ENCODE measurements at regions not wholly inside any gene's neighbourhood (a gene's known extent, or its start where the extent isn't known, plus 50 kb on each side); places are given as distances from the start of the nearest gene placed in this dataset.
"Not testable (repeated sequence)": the region's sequence is repeated elsewhere in the genome, so short reads cannot be mapped to it uniquely, and the experiment has no call there.

DNA sequence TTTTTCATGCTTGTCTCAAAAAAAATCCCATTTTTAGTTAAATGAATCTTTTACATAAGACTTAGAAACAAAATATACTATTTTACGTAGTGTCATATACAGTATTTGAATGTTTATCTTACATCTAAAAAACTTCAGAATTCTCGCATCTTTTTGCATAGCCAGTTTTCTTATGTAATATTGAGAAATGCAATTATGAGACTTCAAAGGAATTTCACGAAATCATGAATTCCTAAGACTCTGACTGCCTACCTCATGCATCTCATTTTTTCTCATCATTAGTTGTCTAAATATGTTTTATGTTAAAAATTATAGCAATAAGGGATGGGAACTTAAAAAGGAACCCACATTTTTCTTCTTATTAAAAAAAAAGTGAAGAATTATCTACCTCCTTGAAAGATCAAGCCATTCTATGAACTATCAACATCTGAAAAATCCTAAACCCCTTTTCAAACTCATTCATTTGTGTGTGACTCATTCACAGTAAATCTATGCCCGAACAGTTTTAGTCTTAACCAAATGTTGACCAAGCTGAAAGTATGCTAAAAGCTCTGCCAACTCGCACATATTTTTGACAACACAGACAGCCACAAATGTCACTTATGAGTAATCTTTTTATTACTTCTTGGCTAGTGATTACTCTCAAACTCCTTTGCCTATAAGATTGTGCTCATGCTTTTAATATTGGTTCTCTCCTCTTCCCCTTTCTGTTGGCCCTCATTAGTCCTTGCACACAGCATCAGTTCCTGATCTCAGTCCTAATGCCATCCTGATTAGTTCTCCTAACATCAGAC, 115.9 kb downstream of the DCLK3 start:
- H3K4me3 ChIP-seq = no peak overlapping the region
- intact Hi-C loops (cut with DNase I) = no loop called here
- H3K36me3 ChIP-seq (replicated peaks in 1 of 2) = no peaks in the 10 kb centered on the region
- no peaks in the 10 kb centered on the region for H3K9me3 ChIP-seq (replicated peaks in 1 of 3)
- TF ChIP-seq POLR2A (IDR thresholded peaks at IDR 0.05) = no peak
- TF ChIP-seq, protein P1, sequence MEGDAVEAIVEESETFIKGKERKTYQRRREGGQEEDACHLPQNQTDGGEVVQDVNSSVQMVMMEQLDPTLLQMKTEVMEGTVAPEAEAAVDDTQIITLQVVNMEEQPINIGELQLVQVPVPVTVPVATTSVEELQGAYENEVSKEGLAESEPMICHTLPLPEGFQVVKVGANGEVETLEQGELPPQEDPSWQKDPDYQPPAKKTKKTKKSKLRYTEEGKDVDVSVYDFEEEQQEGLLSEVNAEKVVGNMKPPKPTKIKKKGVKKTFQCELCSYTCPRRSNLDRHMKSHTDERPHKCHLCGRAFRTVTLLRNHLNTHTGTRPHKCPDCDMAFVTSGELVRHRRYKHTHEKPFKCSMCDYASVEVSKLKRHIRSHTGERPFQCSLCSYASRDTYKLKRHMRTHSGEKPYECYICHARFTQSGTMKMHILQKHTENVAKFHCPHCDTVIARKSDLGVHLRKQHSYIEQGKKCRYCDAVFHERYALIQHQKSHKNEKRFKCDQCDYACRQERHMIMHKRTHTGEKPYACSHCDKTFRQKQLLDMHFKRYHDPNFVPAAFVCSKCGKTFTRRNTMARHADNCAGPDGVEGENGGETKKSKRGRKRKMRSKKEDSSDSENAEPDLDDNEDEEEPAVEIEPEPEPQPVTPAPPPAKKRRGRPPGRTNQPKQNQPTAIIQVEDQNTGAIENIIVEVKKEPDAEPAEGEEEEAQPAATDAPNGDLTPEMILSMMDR (IDR thresholded peaks at IDR 0.05) = no peak
- H3K27ac ChIP-seq = no peak overlapping the region
- DNase-seq = no peak
- no peaks in the 10 kb centered on the region for H3K4me1 ChIP-seq (replicated peaks in 1 of 2)
- WGBS, 4 donors = 60 to 68% (median 64%) methylated on average over 5 of the region's 5 CpGs
- H3K27me3 ChIP-seq = peaks cover 6% of the 10 kb centered on the region

DNA sequence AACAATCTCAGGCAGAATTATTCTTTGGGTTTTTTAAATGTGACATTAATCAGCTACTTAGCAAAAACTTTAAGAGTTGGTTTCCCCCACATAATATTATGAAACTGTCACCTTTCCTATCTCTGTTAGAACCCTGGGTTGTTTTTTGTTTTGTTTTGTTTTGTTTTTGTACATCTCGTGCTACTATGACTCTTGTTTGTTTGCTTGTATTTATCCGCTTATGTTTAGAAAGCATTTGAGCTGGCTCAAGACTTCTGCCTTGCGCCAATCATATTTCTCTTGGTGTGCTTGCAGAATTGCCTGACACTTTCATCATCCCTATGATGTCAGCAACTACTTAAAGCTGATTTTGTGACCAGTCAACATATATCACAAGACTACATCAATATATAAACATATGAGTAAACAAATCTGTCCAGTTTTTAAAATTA, 116.9 kb downstream of the DCLK3 start:
- WGBS, 4 donors = 66 to 77% (median 72%) methylated on average over 3 of the region's 3 CpGs
- TF ChIP-seq, protein P1 (IDR thresholded peaks at IDR 0.05) = no peak
- TF ChIP-seq POLR2A (IDR thresholded peaks at IDR 0.05) = no peak
- intact Hi-C loops (cut with DNase I) = no loop called here
- Histone ChIP-seq H3K4me3 (no peak overlapping the region), H3K36me3 (replicated peaks in 1 of 2) (no peaks in the 10 kb centered on the region), H3K4me1 (replicated peaks in 1 of 2) (no peaks in the 10 kb centered on the region), H3K27ac (no peak overlapping the region), H3K27me3 (peaks cover 6% of the 10 kb centered on the region), H3K9me3 (replicated peaks in 1 of 3) (no peaks in the 10 kb centered on the region)
- DNase-seq = no peak

DNA sequence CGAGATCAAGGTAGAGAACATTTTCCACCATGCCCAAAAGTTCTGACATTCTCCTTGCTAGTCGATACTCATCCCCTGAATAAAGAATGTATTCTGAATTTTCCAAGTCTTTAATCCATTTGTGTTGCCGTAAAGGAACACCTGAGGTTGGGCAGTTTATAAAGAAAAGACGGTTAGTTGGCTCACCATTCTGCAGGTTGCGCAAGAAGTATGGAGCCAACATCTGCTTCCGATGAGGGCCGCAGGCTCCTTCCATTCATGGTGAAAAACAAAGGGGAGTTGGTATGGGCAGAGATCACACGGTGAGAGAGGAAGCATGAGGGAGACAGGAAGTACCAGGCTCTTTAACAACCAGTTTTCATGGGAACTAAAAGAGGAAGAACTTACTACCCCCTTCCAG, 121.2 kb downstream of the DCLK3 start:
- Histone ChIP-seq H3K27me3 (peaks cover 18% of the 10 kb centered on the region), H3K9me3 (replicated peaks in 1 of 3) (no peaks in the 10 kb centered on the region), H3K27ac (no peak overlapping the region), H3K4me3 (no peak overlapping the region), H3K4me1 (replicated peaks in 1 of 2) (no peaks in the 10 kb centered on the region), H3K36me3 (replicated peaks in 1 of 2) (no peaks in the 10 kb centered on the region)
- intact Hi-C loops (cut with DNase I) = no loop called here
- TF ChIP-seq POLR2A (IDR thresholded peaks at IDR 0.05) = no peak
- TF ChIP-seq, protein P1 (IDR thresholded peaks at IDR 0.05) = no peak
- 82 to 88% (median 85%) methylated on average over 8 of the region's 8 CpGs for WGBS, 4 donors
- no peak for DNase-seq

DNA sequence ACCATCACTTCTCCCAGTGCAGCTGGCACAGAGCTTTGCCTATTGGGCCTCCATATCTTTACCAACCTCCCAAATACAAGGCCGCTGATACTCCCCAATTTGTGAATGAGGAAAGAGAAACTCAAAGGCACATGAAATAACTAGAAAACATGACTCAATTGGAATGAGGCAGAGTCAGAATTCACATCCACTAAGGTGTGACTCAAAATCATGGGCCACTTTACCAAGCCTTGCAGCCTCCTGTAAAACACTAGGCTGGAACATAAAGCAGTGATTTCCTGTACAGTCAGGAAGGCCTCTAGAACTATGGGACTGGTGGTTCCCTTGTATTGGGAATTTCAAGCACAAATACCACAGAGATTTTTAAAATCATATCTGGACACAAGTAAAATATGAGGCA, 128.6 kb downstream of the DCLK3 start:
- intact Hi-C loops (cut with DNase I) = no loop called here
- Histone ChIP-seq H3K27ac (no peak overlapping the region), H3K27me3 (peaks cover 2% of the 10 kb centered on the region), H3K4me3 (no peak overlapping the region), H3K9me3 (replicated peaks in 1 of 3) (no peaks in the 10 kb centered on the region), H3K36me3 (replicated peaks in 1 of 2) (no peaks in the 10 kb centered on the region), H3K4me1 (replicated peaks in 1 of 2) (no peaks in the 10 kb centered on the region)
- 82 to 94% (median 89%) methylated on average over 1 of the region's 1 CpG for WGBS, 4 donors
- TF ChIP-seq POLR2A (IDR thresholded peaks at IDR 0.05) = no peak
- TF ChIP-seq, protein P1 (IDR thresholded peaks at IDR 0.05) = no peak
- DNase-seq = no peak

DNA sequence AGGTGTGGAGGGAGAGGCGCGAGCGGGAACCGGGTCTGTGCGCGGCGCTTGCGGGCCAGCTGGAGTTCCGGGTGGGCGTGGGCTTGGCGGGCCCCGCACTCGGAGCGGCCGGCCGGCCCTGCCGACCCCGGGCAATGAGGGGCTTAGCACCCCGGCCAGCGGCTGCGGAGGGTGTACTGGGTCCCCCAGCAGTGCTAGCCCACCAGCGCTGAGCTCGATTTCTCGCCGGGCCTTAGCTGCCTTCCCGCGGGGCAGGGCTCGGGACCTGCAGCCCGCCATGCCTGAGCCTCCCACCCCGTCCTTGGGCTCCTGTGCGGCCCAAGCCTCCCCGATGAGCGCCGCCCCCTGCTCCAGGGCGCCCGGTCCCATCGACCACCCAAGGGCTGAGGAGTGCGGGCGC, 130.5 kb downstream of the DCLK3 start:
- H3K4me1 ChIP-seq (replicated peaks in 1 of 2); intact Hi-C loops (cut with DNase I): not testable (repeated sequence)
- 94 to 100% (median 96%) methylated on average over 2 to 39 of the region's 39 CpGs for whole genome bisulfite sequencing, 4 donors

More for the DNA sequence above, 130.5 kb downstream of the DCLK3 start:
- H3K27ac ChIP-seq; H3K4me3 ChIP-seq; H3K27me3 ChIP-seq; H3K36me3 ChIP-seq (replicated peaks in 1 of 2); DNase-seq; H3K9me3 ChIP-seq (replicated peaks in 1 of 3): not testable (repeated sequence)
